ENCODE measurements at regions not wholly inside any gene's neighbourhood (a gene's known extent, or its start where the extent isn't known, plus 50 kb on each side); places are given as distances from the start of the nearest gene placed in this dataset.
"Not testable (repeated sequence)": the region's sequence is repeated elsewhere in the genome, so short reads cannot be mapped to it uniquely, and the experiment has no call there.

DNA sequence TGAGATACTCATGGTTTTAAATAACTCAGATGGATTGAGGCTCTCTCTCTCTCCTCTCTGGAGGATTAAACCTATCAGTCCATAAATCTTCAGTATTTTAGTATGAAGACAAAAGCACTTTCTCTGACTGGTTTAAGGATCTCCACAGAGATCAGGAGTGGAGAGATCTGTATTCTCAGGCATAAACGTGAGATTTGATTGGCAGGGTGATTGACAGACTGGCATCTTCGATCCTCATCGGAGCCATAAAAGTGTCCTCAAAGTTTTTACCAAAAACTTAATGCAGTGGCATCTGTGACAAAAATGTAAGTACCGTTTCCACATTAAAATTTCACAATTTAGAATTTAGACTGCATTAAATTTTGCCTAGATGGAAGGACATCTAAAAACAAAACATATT is 870.1 kb downstream of the KCNJ2 start:
- DNase-seq, result no peak

- DNase-seq, result peak; percentile 3
These were observed 883.6 kb downstream of the KCNJ2 start for GRCh38 chr17:71052971-71053370.

DNA sequence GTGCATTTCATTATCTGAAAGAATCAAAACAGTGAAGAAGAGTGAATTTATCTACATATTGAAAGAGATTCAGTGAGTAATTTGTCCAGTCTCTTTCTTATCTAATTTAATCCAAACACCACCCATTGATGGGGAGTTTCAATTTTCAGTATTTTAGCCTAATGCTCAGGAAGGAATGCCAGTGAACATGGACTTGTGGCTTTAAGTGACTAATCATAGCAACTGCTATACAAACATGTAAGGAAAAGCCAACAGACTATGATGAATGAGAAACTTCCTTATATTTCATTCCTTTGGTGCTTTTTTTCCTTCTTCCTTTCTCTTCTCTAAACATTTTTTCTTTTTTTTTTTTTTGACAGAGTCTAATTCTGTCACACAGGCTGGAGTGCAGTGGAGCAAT is 885.8 kb downstream of the KCNJ2 start:
- no peak for DNase-seq

GRCh38 chr17:71057448-71057847 is 888.1 kb downstream of the KCNJ2 start:
- no peak for DNase-seq

GRCh38 chr17:71057938-71058337 is 888.6 kb downstream of the KCNJ2 start:
- DNase-seq, result no peak

DNA sequence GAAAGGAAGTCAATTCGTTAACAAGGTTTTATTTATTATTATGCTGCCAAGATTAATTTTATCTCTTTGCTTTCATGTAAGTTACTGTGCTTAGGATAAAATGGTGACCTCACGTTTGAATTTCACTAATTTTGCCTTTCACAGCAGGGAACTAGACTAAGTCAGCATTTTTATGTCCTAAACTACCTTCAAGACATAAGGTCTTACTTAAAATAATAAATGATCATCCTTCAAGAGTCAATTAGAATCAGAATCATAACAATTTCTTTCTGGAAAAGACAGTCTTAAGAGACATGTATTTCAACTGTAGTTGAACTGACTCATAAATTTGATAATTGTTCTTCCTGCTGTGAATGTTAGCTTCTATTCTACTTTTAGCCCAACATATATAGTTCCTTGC is 893.8 kb downstream of the KCNJ2 start:
- DNase-seq, result peak; percentile 3

GRCh38 chr17:71063559-71063958 is 894.2 kb downstream of the KCNJ2 start:
- DNase-seq, result no peak

DNA sequence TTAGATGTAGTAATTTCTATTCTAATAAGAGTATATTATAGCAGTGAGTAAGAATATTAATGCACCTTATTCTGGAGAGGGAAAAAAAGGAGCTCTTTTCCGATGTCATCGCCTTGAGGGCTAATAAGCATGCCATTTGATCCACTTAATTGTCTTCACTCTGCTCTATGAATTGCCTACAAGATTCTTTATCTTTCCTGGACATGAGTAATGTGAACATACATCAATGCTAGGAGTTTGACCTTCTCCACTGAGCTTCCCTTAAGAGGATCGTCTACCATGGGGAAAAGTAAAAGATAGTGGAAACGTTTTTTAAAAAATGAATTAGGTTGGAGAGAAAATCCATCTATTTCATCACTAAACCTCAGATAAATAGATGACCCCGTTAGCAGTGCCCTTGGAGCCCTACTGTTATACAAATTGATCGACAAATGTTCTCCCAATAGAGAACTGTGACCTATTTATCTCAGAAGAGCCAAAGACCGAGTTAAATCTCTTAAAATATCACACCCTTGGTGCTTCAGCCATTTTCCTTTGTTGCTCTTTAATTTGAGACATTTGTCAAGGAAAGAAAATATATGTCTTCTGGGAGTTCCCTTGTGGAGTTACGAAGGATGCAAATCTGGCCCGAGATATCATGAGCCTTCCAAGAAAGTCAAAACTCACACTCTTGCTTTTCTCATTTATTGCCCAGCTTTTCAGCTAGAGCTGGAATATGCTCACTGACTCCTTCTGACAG is 898.5 kb downstream of the KCNJ2 start:
- no peak for DNase-seq

DNA sequence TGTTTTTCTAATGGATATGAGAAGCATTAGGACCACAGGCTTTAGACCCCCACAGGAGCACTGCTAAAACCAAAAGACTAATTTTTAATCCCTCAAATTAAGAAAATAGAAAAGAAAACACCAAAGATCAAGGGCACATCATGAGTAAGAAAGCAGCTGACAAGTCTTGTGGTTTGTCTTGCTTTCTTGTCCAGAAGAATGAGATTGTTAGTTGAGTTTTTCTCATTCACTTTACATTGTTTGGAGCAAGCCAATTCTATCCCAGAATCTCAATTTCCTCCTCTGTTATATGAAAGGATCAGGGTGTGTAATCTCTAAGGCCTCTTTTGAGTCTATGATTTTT is 899.0 kb downstream of the KCNJ2 start:
- DNase-seq, result no peak

DNA sequence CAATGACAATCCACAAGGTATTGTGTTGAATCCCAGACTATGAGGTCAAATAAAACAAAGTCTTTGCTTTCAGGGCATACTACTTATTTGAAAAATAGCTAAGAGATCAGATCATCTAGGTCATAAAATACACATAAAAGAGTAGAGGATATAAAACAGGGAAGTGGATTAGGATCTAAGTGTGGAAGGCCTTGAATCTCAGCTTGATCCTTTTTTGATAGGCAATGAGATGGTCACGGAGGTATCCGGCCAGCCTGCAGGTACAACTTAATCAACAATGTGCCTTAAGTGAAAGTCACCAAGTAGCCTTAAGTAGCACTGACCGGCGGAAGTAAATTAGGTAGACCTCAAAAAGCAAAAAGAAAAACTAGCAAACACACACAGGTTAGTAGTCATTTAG is 901.7 kb downstream of the KCNJ2 start:
- DNase-seq, result no peak

GRCh38 chr17:71071837-71072236 is 902.5 kb downstream of the KCNJ2 start:
- DNase-seq, result no peak

- DNase-seq, result peak; percentile 14
These were observed 911.6 kb downstream of the KCNJ2 start for GRCh38 chr17:71080937-71081336.

DNA sequence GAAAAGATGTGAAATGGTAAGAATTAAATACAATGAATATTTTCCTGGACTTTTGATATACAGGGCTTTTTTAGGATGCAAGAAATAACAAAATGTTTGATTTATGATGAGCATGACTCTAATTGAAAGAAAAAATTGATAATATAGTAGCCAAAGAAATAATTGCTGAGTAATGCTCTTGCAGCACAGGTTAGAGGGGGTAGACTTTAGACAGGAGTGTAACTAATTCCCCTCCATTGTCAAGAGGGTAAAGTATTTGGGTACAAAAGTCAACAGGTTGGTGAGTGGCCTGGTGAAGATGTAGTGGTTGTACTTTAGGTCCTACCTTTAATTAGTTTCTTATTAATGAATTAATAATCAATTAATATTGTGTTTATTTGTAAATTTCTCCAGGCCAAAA is 912.3 kb downstream of the KCNJ2 start:
- no peak for DNase-seq

DNA sequence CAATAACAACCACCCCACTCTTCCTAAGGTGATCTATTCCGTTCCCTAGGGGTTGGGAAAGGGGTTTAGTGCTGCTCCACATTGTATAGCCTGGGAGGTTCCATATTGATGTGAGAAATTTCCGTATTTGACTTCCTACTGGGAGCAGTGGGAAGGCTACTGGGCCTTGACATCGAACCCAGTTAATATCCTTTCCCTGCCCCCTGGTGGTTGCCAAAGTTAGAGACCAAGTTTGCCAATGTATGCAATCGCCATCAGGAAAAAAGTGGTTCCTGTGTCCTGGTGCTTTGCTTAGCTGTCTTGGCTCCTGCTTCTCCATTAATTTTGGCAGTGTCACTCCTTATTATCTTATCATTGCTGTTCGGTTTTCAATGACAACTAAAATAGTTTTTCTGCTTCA is 914.9 kb downstream of the KCNJ2 start:
- peak; percentile 40 for DNase-seq

DNA sequence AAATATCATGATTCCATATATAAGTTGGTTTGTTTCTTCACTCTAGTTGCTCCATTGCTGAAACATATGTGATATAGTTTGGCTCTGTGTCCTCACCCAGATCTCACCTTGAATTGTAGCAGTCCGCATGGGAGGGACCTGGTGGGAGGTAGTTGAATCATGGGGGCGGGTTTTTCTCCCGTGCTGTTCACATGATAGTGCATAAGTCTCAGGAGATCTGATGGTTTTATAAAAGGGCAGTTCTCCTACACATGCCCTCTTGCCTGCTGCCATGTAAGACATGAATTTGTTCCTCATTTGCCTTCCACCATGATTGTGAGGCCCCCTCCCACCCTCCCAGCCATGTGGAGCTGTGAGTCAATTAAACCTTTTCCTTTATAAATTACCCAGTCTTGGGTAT is 915.5 kb downstream of the KCNJ2 start:
- DNase-seq, result no peak

DNA sequence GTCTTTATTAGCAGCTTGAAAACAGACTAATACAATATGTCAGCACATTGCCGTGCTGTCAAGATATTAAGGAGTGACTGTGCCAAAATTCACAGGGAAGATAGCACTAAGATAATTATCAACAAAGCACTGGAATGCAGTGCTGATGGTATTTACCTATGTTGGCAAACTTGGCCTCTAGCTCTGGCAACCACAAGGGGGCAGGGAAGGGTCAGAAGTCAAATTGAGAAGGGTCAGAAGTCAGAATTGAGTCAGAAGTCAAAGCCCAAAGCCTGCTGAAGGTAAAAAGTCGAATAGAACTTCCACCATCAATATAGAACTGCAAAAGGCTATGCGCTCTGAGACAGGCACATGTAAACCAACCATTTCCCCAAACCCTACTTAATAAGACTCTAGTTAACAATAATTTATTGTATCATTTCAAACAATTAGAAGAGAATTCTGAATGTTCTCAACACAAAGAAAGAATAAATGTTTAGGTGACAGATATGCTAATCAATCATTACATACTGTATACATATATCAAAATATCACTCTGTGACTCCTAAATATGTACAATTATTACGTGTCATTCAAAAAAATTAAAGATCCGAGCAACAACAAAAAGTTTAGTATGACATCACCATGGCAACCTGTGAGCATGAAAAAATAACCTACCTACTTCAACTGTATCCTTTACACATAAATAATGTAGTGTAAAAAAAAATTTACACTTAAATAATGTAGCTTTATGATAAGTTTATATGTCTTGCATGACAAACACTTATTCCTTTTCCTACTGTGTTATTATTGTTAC is 916.1 kb downstream of the KCNJ2 start:
- DNase-seq, result peak; percentile 31

DNA sequence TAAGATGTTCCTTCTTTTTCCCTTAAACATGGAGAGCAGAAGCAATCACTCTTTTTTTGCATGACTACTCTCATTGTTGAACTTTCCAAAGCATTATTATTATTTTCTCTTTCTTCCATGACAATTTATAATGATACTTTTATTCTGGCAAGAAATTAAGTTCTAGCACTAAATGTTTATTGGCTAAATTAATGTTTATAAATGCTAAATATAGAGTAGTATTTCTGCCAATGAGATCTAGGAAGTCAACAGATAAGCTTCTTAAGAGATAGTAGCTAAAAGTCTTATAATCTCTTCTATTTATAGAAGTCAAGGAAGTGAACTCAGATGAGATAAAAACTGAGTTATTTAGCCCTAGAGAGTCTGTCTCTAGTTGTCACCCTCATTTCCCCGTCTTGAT is 920.1 kb downstream of the KCNJ2 start:
- DNase-seq, result no peak

DNA sequence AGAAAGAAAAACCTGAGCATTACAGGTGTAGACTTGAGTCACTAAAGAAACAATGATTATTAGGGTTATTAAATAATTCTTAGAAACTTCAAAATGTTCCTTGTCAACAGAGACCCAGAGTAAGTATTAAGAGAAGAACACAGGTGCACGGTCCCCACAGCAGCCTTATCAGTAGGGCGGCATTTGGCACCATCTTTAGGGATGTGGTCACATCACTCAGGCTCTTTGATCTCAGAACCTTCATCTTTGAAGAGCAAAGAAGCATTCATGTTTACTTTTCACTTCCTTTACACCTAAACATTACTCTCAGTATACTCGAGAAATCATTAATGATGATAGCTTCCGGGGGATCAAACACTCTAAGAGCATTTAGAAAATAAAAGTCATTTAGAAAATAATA is 928.7 kb downstream of the KCNJ2 start:
- no peak for DNase-seq

- DNase-seq, result no peak
These were observed 929.8 kb downstream of the KCNJ2 start for GRCh38 chr17:71099003-71099714.

DNA sequence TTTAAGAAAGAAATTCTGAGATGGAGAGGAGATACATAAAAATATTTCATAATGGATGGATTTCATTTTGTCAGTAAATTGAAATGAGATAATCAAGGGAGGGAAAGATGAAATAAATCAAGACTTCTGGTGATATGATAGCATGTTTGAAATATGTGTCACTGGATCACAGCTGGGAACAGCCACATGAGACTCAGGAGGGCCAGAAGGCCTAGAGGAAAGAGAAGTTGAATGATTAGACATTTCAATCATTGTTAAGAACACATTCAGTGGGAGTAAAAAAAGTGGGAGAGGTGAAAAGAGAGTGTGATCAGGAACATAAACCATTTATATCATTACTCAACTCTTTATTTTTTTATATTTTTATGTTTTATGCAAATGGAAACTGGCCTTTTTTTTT is 933.4 kb downstream of the KCNJ2 start:
- DNase-seq, result no peak

DNA sequence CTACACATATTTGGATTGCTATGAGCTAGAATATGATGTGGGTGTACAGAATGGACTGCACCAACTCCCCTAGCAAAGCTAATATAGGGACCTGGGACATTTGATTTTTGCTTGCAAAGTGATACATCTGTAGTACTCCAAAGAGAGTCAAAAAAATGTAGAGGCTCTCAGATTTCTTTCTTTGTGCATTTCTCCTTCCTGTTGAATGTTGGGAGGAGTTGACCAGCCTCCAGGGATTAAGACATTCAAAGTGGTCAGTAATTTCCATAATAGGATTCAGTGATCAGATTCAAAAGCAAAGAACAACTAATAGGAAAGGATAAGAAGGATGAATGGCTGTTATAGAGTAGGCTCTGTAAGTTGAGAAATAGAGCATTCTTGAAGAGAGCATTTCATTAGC is 934.9 kb downstream of the KCNJ2 start:
- DNase-seq, result no peak

- DNase-seq, result not testable (repeated sequence)
These were observed 936.7 kb downstream of the KCNJ2 start for GRCh38 chr17:71106056-71106455.

- no peak for DNase-seq
These were observed 937.8 kb downstream of the KCNJ2 start for GRCh38 chr17:71107136-71107535.

DNA sequence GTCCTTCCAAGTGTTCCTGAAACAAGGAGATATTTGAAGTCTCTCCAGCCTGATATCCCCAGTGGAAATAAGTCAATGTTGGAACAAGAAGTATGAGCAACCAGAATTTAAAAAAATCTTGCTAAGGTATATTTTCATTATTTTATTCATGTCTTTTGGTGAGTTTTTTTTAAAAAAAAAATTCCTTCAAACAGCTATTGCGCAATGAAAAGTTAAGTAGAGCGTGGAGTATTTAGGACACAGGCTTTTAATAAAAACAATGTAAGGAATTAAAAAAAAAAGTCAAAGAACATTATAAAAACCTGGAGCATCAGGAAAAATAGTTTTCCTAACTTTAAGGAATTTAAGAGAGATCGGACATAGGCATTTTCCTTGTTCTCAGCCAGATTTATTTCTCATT is 940.4 kb downstream of the KCNJ2 start:
- DNase-seq, result no peak
